SK-MEL-5 (cell line): ENCODE measurements at regions not wholly inside any gene's neighbourhood (a gene's known extent, or its start where the extent isn't known, plus 50 kb on each side); places are given as distances from the start of the nearest gene placed in this dataset.

Experiments
- DNase-seq: peaks from one replicate; pipeline ENCODE4 v3.0.0-alpha.2; 2016; ENCODE audit warnings: low read depth, low spot score
- in situ Hi-C: cut with HindIII; loops from 2 replicates; pipeline ENCODE4 v1.10.0; 2016; ENCODE audit warnings: low sequenced_read_pairs, high pct_unique_total_duplicates, low pct_unique_long_range_greater_than_20kb

GRCh38 chr1:212519131-212519530 is 86.4 kb downstream of the NENF start:
- no peak for DNase-seq
- in situ Hi-C loops: no loop called here

GRCh38 chr1:212520299-212520698 is 87.6 kb downstream of the NENF start:
- DNase-seq: no peak
- in situ Hi-C loops: no loop called here

- no peak for DNase-seq
- in situ Hi-C loops: no loop called here
Observed at GRCh38 chr1:212520746-212521145, 87.8 kb upstream of the ATF3 start.

GRCh38 chr1:212525479-212526110 is 83.0 kb upstream of the ATF3 start:
- in situ Hi-C loops: no loop called here
- DNase-seq: peak; percentile 55

- no peak for DNase-seq
- in situ Hi-C loops: no loop called here
Observed at GRCh38 chr1:212526111-212526491, 82.5 kb upstream of the ATF3 start.

GRCh38 chr1:212528501-212528900 is 80.1 kb upstream of the ATF3 start:
- in situ Hi-C loops: no loop called here
- no peak for DNase-seq

- DNase-seq: no peak
- in situ Hi-C loops: no loop called here
Observed at GRCh38 chr1:212529211-212529741, 79.3 kb upstream of the ATF3 start.

- in situ Hi-C loops: no loop called here
- no peak for DNase-seq
Observed at GRCh38 chr1:212531267-212531666, 77.3 kb upstream of the ATF3 start.

- in situ Hi-C loops: no loop called here
- DNase-seq: no peak
Observed at GRCh38 chr1:212531796-212532195, 76.8 kb upstream of the ATF3 start.

- no peak for DNase-seq
- in situ Hi-C loops: no loop called here
Observed at GRCh38 chr1:212532469-212533147, 76.0 kb upstream of the ATF3 start.

GRCh38 chr1:212533148-212533517 is 75.4 kb upstream of the ATF3 start:
- DNase-seq: no peak
- in situ Hi-C loops: no loop called here

GRCh38 chr1:212536586-212536985 is 72.0 kb upstream of the ATF3 start:
- in situ Hi-C loops: no loop called here
- no peak for DNase-seq

- in situ Hi-C loops: no loop called here
Observed at GRCh38 chr1:212537610-212538009, 71.0 kb upstream of the ATF3 start.

GRCh38 chr1:212539737-212540430 is 68.7 kb upstream of the ATF3 start:
- peak; percentile 49 for DNase-seq
- in situ Hi-C loops: no loop called here

More at GRCh38 chr1:212537610-212538009, 71.0 kb upstream of the ATF3 start:
- no peak for DNase-seq

- no peak for DNase-seq
- in situ Hi-C loops: no loop called here
Observed at GRCh38 chr1:212542761-212543187, 65.8 kb upstream of the ATF3 start.

- no peak for DNase-seq
- in situ Hi-C loops: no loop called here
Observed at GRCh38 chr1:212544110-212544509, 64.5 kb upstream of the ATF3 start.

- in situ Hi-C loops: no loop called here
- peak; percentile 81 for DNase-seq
Observed at GRCh38 chr1:212545941-212546635, 62.5 kb upstream of the ATF3 start.

- in situ Hi-C loops: no loop called here
- no peak for DNase-seq
Observed at GRCh38 chr1:212549503-212550017, 59.0 kb upstream of the ATF3 start.
